Vagina (tissue), 2 donors: ENCODE measurements at regions not wholly inside any gene's neighbourhood (a gene's known extent, or its start where the extent isn't known, plus 50 kb on each side); places are given as distances from the start of the nearest gene placed in this dataset.

Source experiments
- DNase-seq, 2 donors: peaks; one replicate each; pipeline ENCODE4 v3.0.0-alpha.2; 2017; ENCODE audit errors: extremely low spot score in 2 of 2
- H3K27ac ChIP-seq: fragments of 200-600 bp; sonication (generic); one replicate; pipeline ENCODE4 v1.5.1; 2019
- H3K27me3 ChIP-seq: fragments of 200-600 bp; sonication (generic); one replicate; pipeline ENCODE4 v1.5.1; 2019
- H3K36me3 ChIP-seq, 2 donors: fragments of 200-600 bp; sonication (generic); one replicate each; pipeline ENCODE4 v1.5.1; 2017 to 2019
- H3K4me1 ChIP-seq: fragments of 200-600 bp; sonication (generic); one replicate; pipeline ENCODE4 v1.5.1; 2019
- H3K4me3 ChIP-seq, 2 donors: fragments of 200-600 bp; sonication (generic); 1 replicate in 1 of 2; 2 replicates in 1 of 2; pipeline ENCODE4 v1.5.1; 2016 to 2019
- H3K9me3 ChIP-seq: fragments of 200-600 bp; sonication (generic); one replicate; pipeline ENCODE4 v1.5.1; 2019
- POLR2A ChIP-seq, 2 donors: fragments of 450-650 bp; IDR thresholded peaks; one replicate each; pipeline ENCODE4 v1.6.1; 2017; ENCODE audit warnings: antibody characterized with exemption in 2 of 2, mild to moderate bottlenecking in 2 of 2, moderate library complexity in 2 of 2
- POLR2AphosphoS5 ChIP-seq, 2 donors: sonication (generic); formaldehyde crosslinking; IDR thresholded peaks; one replicate each; pipeline ENCODE4 v1.9.0; 2017; ENCODE audit warnings: antibody characterized with exemption in 2 of 2, mild to moderate bottlenecking in 2 of 2, low read depth in 1 of 2; ENCODE audit not compliant: insufficient read depth in 1 of 2
- intact Hi-C: fragments of 100-400 bp; cut with DNase I; formaldehyde crosslinking; loops from one replicate; pipeline ENCODE4 v1.15.1; 2023
- TF ChIP-seq, protein P1 (sequence below), 3 experiments: fragments of 450-650 bp in 2 of 3; fragments of 200-600 bp in 1 of 3; sonication (generic) in 1 of 3; IDR thresholded peaks; one replicate each; pipeline ENCODE4 v1.5.1; 2017 to 2019; ENCODE audit warnings: antibody characterized with exemption in 3 of 3, mild to moderate bottlenecking in 2 of 3, moderate library complexity in 2 of 3

DNA sequence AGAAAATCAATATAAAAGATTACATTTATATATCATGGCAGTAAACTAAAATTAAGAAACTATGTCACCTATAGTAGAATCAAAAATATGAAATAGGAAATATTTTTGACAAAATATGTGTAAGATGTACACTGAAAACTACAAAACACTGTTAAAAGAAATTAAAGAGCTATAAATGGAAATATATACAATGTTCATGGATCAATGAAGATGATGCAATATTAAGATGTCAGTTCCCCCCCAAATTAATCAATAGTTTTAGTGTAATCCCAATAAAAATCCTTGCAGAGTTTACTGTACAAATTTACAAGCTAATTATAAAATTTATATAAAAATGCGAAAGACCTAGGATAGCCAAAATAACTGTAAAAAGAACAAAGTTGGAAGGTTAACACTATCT, 173.0 kb upstream of the ADRA1B start:
- H3K27ac ChIP-seq, result no peak overlapping the region
- no peak for DNase-seq
- intact Hi-C loops, result no loop called here
- H3K4me1 ChIP-seq, result no peaks in the 10 kb centered on the region
- no peak for TF ChIP-seq POLR2A (IDR thresholded peaks at IDR 0.05)
- TF ChIP-seq, protein P1, sequence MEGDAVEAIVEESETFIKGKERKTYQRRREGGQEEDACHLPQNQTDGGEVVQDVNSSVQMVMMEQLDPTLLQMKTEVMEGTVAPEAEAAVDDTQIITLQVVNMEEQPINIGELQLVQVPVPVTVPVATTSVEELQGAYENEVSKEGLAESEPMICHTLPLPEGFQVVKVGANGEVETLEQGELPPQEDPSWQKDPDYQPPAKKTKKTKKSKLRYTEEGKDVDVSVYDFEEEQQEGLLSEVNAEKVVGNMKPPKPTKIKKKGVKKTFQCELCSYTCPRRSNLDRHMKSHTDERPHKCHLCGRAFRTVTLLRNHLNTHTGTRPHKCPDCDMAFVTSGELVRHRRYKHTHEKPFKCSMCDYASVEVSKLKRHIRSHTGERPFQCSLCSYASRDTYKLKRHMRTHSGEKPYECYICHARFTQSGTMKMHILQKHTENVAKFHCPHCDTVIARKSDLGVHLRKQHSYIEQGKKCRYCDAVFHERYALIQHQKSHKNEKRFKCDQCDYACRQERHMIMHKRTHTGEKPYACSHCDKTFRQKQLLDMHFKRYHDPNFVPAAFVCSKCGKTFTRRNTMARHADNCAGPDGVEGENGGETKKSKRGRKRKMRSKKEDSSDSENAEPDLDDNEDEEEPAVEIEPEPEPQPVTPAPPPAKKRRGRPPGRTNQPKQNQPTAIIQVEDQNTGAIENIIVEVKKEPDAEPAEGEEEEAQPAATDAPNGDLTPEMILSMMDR (IDR thresholded peaks at IDR 0.05), result no peak
- no peak for TF ChIP-seq POLR2AphosphoS5 (IDR thresholded peaks at IDR 0.05; ENCODE audit: insufficient read depth in 1 of 2, low read depth in 1 of 2)
- no peaks in the 10 kb centered on the region for H3K36me3 ChIP-seq
- H3K27me3 ChIP-seq, result no peaks in the 10 kb centered on the region
- H3K9me3 ChIP-seq, result no peaks in the 10 kb centered on the region
- H3K4me3 ChIP-seq, result no peak overlapping the region

GRCh38 chr5:159746707-159747106, 169.6 kb upstream of the ADRA1B start:
- DNase-seq, result no peak
- Histone ChIP-seq H3K9me3 (no peaks in the 10 kb centered on the region), H3K4me3 (no peak overlapping the region), H3K27me3 (no peaks in the 10 kb centered on the region), H3K36me3 (no peaks in the 10 kb centered on the region), H3K27ac (no peak overlapping the region), H3K4me1 (no peaks in the 10 kb centered on the region)
- TF ChIP-seq, protein P1 (IDR thresholded peaks at IDR 0.05), result no peak
- no peak for TF ChIP-seq POLR2A (IDR thresholded peaks at IDR 0.05)
- no peak for TF ChIP-seq POLR2AphosphoS5 (IDR thresholded peaks at IDR 0.05; ENCODE audit: insufficient read depth in 1 of 2, low read depth in 1 of 2)
- intact Hi-C loops, result no loop called here

DNA sequence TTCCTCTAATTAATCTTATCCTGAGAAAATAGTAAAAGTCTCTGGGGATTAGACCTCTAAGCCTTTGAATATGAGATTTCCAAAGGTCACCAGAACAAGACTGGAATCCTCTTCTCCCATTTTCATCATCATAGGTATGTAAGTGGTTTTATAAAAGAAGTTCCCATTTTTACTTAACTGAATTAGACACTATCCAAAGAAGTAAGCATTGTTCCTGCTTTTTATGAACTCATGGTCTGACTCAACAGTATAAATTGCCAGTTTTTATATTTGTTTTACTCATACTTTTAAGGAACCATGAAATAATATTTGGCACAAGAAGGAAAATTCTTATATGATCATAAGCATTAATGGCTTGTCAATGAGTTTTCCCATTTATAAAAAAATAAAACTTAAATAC, 167.1 kb upstream of the ADRA1B start:
- intact Hi-C loops, result no loop called here
- Histone ChIP-seq H3K9me3 (no peaks in the 10 kb centered on the region), H3K36me3 (no peaks in the 10 kb centered on the region), H3K4me1 (no peaks in the 10 kb centered on the region), H3K27me3 (no peaks in the 10 kb centered on the region), H3K27ac (no peak overlapping the region), H3K4me3 (no peak overlapping the region)
- TF ChIP-seq POLR2AphosphoS5 (IDR thresholded peaks at IDR 0.05; ENCODE audit: insufficient read depth in 1 of 2, low read depth in 1 of 2), result no peak
- TF ChIP-seq, protein P1 (IDR thresholded peaks at IDR 0.05), result no peak
- no peak for TF ChIP-seq POLR2A (IDR thresholded peaks at IDR 0.05)
- DNase-seq, result no peak

GRCh38 chr5:159750226-159750625, 166.1 kb upstream of the ADRA1B start:
- no peaks in the 10 kb centered on the region for H3K9me3 ChIP-seq
- H3K4me1 ChIP-seq, result no peaks in the 10 kb centered on the region
- H3K36me3 ChIP-seq, result no peaks in the 10 kb centered on the region
- H3K27me3 ChIP-seq, result no peaks in the 10 kb centered on the region
- H3K4me3 ChIP-seq, result no peak overlapping the region
- no peak for DNase-seq
- TF ChIP-seq POLR2A (IDR thresholded peaks at IDR 0.05) (no peak), POLR2AphosphoS5 (IDR thresholded peaks at IDR 0.05; ENCODE audit: insufficient read depth in 1 of 2, low read depth in 1 of 2) (no peak)
- TF ChIP-seq, protein P1 (IDR thresholded peaks at IDR 0.05), result no peak
- no peak overlapping the region for H3K27ac ChIP-seq
- intact Hi-C loops, result no loop called here

DNA sequence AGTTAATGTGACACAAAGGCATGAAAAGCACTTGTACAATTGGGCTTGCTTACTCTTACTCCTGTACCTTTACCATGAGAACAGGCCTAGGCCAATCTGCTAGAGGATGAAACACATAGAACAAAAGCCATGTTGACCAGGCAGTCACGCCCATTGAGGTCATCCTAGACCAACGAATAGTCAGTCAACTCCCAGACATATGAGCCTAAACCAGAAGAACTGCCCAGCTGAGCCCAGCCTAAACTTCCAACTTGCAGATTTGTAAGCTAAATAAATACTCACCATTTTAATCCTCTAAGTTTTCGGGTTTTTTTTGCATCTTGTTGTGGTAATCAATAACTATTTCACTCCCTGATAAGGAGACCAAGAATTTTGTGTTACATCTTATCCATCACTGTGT, 164.8 kb upstream of the ADRA1B start:
- Histone ChIP-seq H3K9me3 (no peaks in the 10 kb centered on the region), H3K27ac (no peak overlapping the region), H3K4me3 (no peak overlapping the region), H3K36me3 (no peaks in the 10 kb centered on the region), H3K4me1 (no peaks in the 10 kb centered on the region), H3K27me3 (no peaks in the 10 kb centered on the region)
- DNase-seq, result no peak
- intact Hi-C loops, result no loop called here
- no peak for TF ChIP-seq POLR2A (IDR thresholded peaks at IDR 0.05)
- no peak for TF ChIP-seq POLR2AphosphoS5 (IDR thresholded peaks at IDR 0.05; ENCODE audit: insufficient read depth in 1 of 2, low read depth in 1 of 2)
- TF ChIP-seq, protein P1 (IDR thresholded peaks at IDR 0.05), result no peak
